Heart right ventricle (tissue), 16 donors: ENCODE measurements at regions not wholly inside any gene's neighbourhood (a gene's known extent, or its start where the extent isn't known, plus 50 kb on each side); places are given as distances from the start of the nearest gene placed in this dataset.

ENCODE experiments used
- ATAC-seq, 8 donors: fragments of 200-7000 bp; cut with Tn5 transposase; one replicate each; pipeline ENCODE4 v1.9.1; 2020; ENCODE audit warnings: mild to moderate bottlenecking in 8 of 8, moderate library complexity in 8 of 8, moderate number of reproducible peaks in 1 of 8
- DNase-seq, 2 donors: peaks; one replicate each; pipeline ENCODE4 v3.0.0-alpha.2; 2020
- H3K27ac ChIP-seq, 10 donors: fragments of 200-600 bp; sonication (generic) in 2 of 10; one replicate each; pipeline versions ENCODE4 v1.5.0 to v1.8.0; 2020 to 2022; ENCODE audit warnings: mild to moderate bottlenecking in 3 of 10
- H3K27me3 ChIP-seq, 7 donors: fragments of 200-600 bp; one replicate each; pipeline ENCODE4 v1.8.0; 2021 to 2022; ENCODE audit warnings: mild to moderate bottlenecking in 2 of 7
- H3K36me3 ChIP-seq, 9 donors: fragments of 200-600 bp; sonication (generic) in 1 of 9; one replicate each; pipeline versions ENCODE4 v1.5.0 to v1.8.0; 2020 to 2022; ENCODE audit warnings: mild to moderate bottlenecking in 2 of 9
- H3K4me1 ChIP-seq, 9 donors: fragments of 200-600 bp; sonication (generic) in 1 of 9; one replicate each; pipeline versions ENCODE4 v1.5.0 to v1.8.0; 2020 to 2022; ENCODE audit warnings: mild to moderate bottlenecking in 4 of 9
- H3K4me3 ChIP-seq, 10 donors: fragments of 200-600 bp; sonication (generic) in 2 of 10; one replicate each; pipeline versions ENCODE4 v1.5.0 to v1.8.0; 2020 to 2022; ENCODE audit warnings: mild to moderate bottlenecking in 7 of 10, moderate library complexity in 2 of 10
- H3K9me3 ChIP-seq, 11 donors: fragments of 200-600 bp in 10 of 11; sonication (generic) in 2 of 11; one replicate each; pipeline versions ENCODE4 v1.5.0 to v1.8.0; 2013 to 2022; ENCODE audit warnings: mild to moderate bottlenecking in 2 of 11, control low read depth in 1 of 11, moderate library complexity in 1 of 11
- WGBS, 2 donors: extraction: QIAGEN DNeasy Blood & Tissue Kit; methylation state at CpG; one replicate each; pipeline ENCODE4 v1.1.7; 2013; ENCODE audit warnings: inconsistent platforms in 1 of 2; 5-methylcytosine and 5-hydroxymethylcytosine counted together
- intact Hi-C, 10 donors: fragments of 100-400 bp; cut with DNase I; formaldehyde crosslinking; loops; one replicate each; pipeline versions ENCODE4 v1.11.1 to v1.14.2; 2022
- TF ChIP-seq, protein P1 (sequence below), 9 donors: fragments of 200-600 bp; sonication (generic) in 2 of 9; IDR thresholded peaks; one replicate each; pipeline versions ENCODE4 v1.5.0 to v1.8.0; 2021 to 2022; ENCODE audit warnings: antibody characterized with exemption in 9 of 9, mild to moderate bottlenecking in 5 of 9, moderate library complexity in 1 of 9
- donor health status: Arrhythmogenic right ventricular cardiomyopathy.
- donor health status: ischemic (EF 13 %, LVEDD 7.1; RV severe dilation, severe dysfunction).
- donor health status: healthy with polysubstance abuse.
- donor health status: DM: no; HTN: yes; CAD: no.
- donor health status: DM: no; HTN: no; CAD: no.
- donor health status: ischemic (EF 25% LVEDD 6.9; RV normal size, moderate dysfunction).
- donor health status: ischemic (EF 25% LVEDD 5.7; RV mildly dilated, moderate dysfunction).
- donor health status: healthy.
- donor health status: DM: yes; HTN: yes; CAD: no.
- donor health status: Ischemic cardiomyopathy.
- donor health status: ischemic (EF 35%, LVEDD 5.7; RV mildly dilated, moderate dysfunction).
- donor health status: nonischemic (EF 11% LVEDD 7.7; RV severe dilation, severe dysfunction).
- donor health status: DM: yes; HTN: yes; CAD: no.
- donor health status: PGD.
- donor health status: ischemic (EF 29% LVEDD 5.4; RV normal size, mild dysfunction).
- donor health status: nonischemic (EF 23%, LVEDD 6.1; RV moderate dilation, normal function).

- Histone ChIP-seq H3K27me3 (no peaks in the 10 kb centered on the region), H3K36me3 (no peaks in the 10 kb centered on the region), H3K4me1 (no peaks in the 10 kb centered on the region), H3K4me3 (no peak overlapping the region), H3K27ac (no peak overlapping the region), H3K9me3 (peaks cover 0 to 9% (median 0%) of the 10 kb centered on the region in 11 donors)
- TF ChIP-seq, protein P1, sequence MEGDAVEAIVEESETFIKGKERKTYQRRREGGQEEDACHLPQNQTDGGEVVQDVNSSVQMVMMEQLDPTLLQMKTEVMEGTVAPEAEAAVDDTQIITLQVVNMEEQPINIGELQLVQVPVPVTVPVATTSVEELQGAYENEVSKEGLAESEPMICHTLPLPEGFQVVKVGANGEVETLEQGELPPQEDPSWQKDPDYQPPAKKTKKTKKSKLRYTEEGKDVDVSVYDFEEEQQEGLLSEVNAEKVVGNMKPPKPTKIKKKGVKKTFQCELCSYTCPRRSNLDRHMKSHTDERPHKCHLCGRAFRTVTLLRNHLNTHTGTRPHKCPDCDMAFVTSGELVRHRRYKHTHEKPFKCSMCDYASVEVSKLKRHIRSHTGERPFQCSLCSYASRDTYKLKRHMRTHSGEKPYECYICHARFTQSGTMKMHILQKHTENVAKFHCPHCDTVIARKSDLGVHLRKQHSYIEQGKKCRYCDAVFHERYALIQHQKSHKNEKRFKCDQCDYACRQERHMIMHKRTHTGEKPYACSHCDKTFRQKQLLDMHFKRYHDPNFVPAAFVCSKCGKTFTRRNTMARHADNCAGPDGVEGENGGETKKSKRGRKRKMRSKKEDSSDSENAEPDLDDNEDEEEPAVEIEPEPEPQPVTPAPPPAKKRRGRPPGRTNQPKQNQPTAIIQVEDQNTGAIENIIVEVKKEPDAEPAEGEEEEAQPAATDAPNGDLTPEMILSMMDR (IDR thresholded peaks at IDR 0.05) = no peak
- no peak for DNase-seq
- intact Hi-C loops = no loop called here
- no peak for ATAC-seq
Observed at GRCh38 chr2:180312542-180312941, 305.4 kb upstream of the CWC22 start.

DNA sequence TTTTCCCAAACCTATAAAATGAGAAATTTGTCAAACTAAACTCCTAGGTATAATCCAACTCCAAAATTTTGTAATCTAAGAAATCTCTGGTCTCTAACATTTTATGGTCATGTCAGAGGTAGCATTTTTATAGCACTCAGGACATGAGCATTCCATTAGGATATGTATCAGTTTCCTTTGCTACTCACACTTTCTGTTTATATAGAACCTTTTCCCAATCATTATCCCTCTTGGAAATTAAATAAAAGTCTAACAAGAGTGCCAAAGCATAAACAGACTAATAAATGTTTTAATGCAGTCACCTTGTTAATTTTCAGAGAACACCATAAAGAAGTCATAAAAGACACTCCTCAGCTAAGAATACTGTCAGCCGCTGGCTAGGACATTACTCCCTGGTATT is 300.0 kb upstream of the CWC22 start:
- 91 to 96% methylated on average over 1 of the region's 1 CpG for WGBS, 2 donors

DNA sequence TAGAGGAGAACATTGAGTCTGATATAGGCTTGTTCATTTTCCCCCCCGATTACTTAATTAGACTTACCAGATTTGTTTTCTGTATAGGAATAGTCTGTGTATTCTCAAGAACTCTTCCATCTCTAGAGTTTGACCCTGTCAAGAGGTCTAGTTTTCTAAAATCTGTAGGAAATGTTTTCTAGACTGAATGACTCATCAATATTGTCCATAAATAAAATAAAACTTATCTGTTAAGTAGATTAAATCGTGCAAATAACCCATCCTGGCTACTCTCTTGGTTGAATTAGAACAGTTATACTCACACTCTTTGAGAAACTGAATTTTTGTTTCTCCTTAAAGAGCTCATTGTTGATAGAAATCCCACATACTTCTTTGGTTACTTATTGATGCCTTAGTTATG is 299.2 kb upstream of the CWC22 start:
- no peaks in the 10 kb centered on the region for H3K4me1 ChIP-seq
- ATAC-seq = no peak
- H3K27me3 ChIP-seq = no peaks in the 10 kb centered on the region
- WGBS, 2 donors = 63 to 79% methylated on average over 2 of the region's 2 CpGs
- H3K36me3 ChIP-seq = no peaks in the 10 kb centered on the region
- intact Hi-C loops = no loop called here
- DNase-seq = no peak
- no peak overlapping the region for H3K27ac ChIP-seq
- no peak overlapping the region for H3K4me3 ChIP-seq
- H3K9me3 ChIP-seq = peaks cover 0 to 4% (median 0%) of the 10 kb centered on the region in 11 donors
- TF ChIP-seq, protein P1 (IDR thresholded peaks at IDR 0.05) = no peak

More for the DNA sequence above, 300.0 kb upstream of the CWC22 start:
- Histone ChIP-seq H3K27me3 (no peaks in the 10 kb centered on the region), H3K36me3 (no peaks in the 10 kb centered on the region), H3K27ac (no peak overlapping the region), H3K4me1 (no peaks in the 10 kb centered on the region), H3K4me3 (no peak overlapping the region), H3K9me3 (peaks cover 0 to 4% (median 0%) of the 10 kb centered on the region in 11 donors)
- intact Hi-C loops = no loop called here
- DNase-seq (no peak), ATAC-seq (no peak)
- TF ChIP-seq, protein P1 (IDR thresholded peaks at IDR 0.05) = no peak

DNA sequence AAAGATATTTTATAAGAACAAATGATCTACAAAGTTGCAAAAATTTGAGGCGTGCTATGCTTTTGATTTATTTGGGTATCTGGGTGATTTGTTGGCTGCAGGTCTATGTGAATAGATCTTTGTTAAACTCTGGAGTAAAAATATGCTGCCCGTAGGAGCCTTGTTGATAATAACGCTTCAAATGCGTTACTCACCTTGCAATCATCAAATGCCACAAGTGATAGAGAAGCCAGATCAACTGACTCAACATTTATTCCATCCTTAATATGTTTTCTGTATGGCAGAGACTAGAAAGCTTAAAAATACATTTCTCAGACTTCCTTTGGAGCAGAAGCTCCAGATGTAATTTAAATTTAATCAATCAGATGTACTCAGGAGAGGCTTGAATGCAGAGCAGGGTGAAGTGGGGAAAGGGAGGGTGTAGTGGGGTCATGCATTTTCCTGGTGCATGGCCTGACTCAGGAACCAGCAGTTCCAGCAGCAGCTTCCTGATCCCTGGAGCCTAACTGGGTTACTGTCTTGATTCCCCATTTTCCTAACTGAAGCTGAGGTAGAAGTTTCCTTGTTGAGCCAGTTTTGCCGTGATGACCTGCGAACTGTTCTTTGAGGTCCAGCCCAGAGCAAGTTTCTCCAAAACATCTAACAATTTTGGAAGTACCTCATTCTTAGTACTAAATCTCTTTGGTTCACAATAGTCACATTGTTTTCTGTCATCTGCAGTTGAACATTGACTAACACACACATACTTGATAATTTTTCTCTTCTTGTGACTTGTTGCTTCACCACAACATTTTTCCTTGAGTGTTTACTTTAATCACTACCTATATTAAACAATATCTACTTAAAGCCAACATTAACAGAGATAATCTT is 284.7 kb upstream of the CWC22 start:
- intact Hi-C loops = no loop called here
- H3K27me3 ChIP-seq = no peaks in the 10 kb centered on the region
- 68 to 73% methylated on average over 6 of the region's 6 CpGs for WGBS, 2 donors
- ATAC-seq (no peak), DNase-seq (no peak)
- no peaks in the 10 kb centered on the region for H3K4me1 ChIP-seq
- no peak overlapping the region for H3K27ac ChIP-seq
- no peaks in the 10 kb centered on the region for H3K36me3 ChIP-seq
- no peak overlapping the region for H3K4me3 ChIP-seq
- TF ChIP-seq, protein P1 (IDR thresholded peaks at IDR 0.05) = no peak
- H3K9me3 ChIP-seq = peaks cover 0 to under 1% (median 0%) of the 10 kb centered on the region in 11 donors
